AG10803 (cell line): ENCODE measurements at regions not wholly inside any gene's neighbourhood (a gene's known extent, or its start where the extent isn't known, plus 50 kb on each side); places are given as distances from the start of the nearest gene placed in this dataset.

Experiments
- DNase-seq: peaks from one replicate; pipeline ENCODE4 v3.0.0; 2010; ENCODE audit warnings: low read depth
- H3K4me3 ChIP-seq: 2 replicates; pipeline ENCODE4 v1.5.1; 2011; ENCODE audit warnings: mild to moderate bottlenecking, low read length, control low read depth
- CTCF ChIP-seq: conservative IDR thresholded peaks from 2 replicates; pipeline ENCODE4 v1.5.1; 2011; ENCODE audit warnings: mild to moderate bottlenecking, low read length, control low read depth, inconsistent platforms

DNA sequence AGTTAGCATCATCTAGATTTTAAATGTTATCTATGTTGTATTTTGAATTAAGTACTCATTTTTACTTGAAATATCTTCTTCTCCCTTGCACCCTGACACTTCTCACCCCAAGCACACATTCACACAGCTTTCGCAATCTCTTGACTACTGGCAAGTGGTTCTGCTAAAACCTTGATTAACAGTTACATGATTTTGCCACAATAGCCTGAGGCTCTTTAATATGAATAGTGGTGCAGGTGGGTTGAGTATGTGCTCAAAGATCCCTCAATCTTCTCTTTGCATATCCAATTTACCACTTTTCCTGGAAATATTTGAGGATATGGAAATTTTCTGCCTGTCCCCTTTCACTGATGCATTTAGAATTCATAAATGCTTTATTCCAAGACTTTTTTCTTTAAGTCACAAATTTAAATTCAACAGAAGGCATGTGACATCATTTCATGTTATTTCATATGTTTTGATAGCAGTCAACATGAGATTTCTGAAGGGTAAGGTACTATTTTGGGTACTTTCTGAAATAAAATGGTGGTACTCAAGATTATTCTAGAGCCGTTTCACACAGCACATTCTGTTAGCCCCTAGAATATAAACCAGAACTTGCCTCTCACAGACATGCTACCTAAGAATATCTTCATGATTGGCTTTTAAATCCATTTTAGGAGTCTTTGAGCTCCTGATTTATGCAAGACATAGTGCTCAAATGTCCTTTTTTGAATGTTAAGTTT is 339.7 kb downstream of the RPRM start:
- H3K4me3 ChIP-seq: no peak overlapping the region
- DNase-seq: no peak
- no peak for TF ChIP-seq CTCF

DNA sequence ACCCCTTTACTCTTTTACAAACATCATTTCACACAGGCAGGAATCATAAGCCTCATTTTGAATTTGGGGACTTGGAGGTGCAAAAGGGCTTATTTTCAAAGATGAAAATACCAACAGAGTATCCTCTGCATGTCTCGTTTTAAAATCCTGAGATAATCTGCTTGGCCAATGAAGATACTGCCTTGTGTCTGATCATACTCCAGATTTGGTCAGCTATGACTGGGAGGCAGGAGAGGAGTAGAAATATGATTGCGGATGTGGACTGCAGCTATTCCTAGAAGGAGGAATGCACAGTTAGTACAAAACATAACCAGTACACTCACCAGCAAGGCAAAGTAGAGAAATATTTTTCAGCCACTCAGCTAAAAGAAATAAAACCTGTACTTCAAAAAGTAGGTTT is 342.3 kb downstream of the RPRM start:
- no peak overlapping the region for H3K4me3 ChIP-seq
- DNase-seq: no peak
- no peak for TF ChIP-seq CTCF

DNA sequence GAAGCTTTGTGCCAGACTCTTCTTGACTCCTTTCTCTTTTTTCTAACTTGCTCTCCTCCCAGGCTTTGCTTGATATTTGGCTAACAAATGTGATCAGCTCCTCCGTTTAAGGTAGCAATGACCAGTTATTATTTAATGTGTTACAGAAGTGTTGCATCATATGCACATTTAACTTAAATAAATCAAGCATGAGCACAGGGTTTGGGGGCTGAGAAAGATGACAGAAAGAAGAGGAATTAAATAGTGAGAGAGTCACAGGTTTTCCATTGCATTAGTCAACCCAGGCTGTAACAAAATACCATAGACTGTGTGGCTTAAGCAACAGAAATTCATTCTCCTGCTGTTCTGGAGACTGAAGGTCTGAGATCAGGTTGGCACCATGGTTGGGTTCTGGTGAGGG is 343.8 kb downstream of the RPRM start:
- no peak for TF ChIP-seq CTCF
- no peak for DNase-seq
- H3K4me3 ChIP-seq: no peak overlapping the region

- no peak overlapping the region for H3K4me3 ChIP-seq
- TF ChIP-seq CTCF: no peak
- no peak for DNase-seq
Observed at GRCh38 chr2:153133716-153134115, 344.8 kb downstream of the RPRM start.

- no peak for TF ChIP-seq CTCF
- DNase-seq: no peak
Observed at GRCh38 chr2:153132418-153132817, 346.1 kb downstream of the RPRM start.

GRCh38 chr2:153115141-153115540 is 363.4 kb downstream of the RPRM start:
- DNase-seq: no peak
- no peak for TF ChIP-seq CTCF

More at GRCh38 chr2:153132418-153132817, 346.1 kb downstream of the RPRM start:
- no peak overlapping the region for H3K4me3 ChIP-seq

DNA sequence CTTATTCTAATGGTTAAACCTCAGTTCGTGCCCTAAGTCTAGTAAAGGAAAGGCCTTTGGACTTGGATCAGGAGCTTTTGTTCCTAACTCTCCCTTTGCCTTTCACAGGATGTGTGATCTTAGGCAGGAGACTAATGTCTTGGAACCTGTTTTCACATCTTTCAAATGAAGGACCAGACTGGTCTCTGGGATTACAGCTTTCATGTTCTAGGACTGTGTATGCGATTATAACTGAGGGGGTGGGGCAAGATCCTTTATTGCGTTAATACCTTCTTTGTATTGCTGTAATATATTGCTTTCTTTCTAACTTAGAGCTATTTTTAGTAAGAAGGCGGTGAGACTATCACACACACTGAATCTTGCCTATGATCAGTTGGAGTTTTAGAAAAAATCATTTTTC is 368.1 kb downstream of the RPRM start:
- no peak for DNase-seq
- TF ChIP-seq CTCF: no peak
- no peak overlapping the region for H3K4me3 ChIP-seq

More at GRCh38 chr2:153115141-153115540, 363.4 kb downstream of the RPRM start:
- no peak overlapping the region for H3K4me3 ChIP-seq
